MM.1S (cell line): ENCODE measurements at regions not wholly inside any gene's neighbourhood (a gene's known extent, or its start where the extent isn't known, plus 50 kb on each side); places are given as distances from the start of the nearest gene placed in this dataset.

Experiments
- DNase-seq: peaks from one replicate; pipeline ENCODE4 v3.0.0-alpha.2; 2015
- H2AFZ ChIP-seq: fragments of 300-600 bp; sonication (generic); 2 replicates; pipeline ENCODE4 v1.6.0; 2016; ENCODE audit warnings: antibody characterized with exemption, low read length
- H3F3A ChIP-seq: fragments of 300-600 bp; sonication (generic); 2 replicates; pipeline ENCODE4 v1.6.1; 2016; ENCODE audit warnings: mild to moderate bottlenecking, antibody characterized with exemption, low read length, moderate library complexity, mixed read lengths; ENCODE audit not compliant: insufficient read depth
- H3K27ac ChIP-seq: fragments of 300-600 bp; sonication (generic); 2 replicates; pipeline ENCODE4 v1.5.1; 2016; ENCODE audit warnings: mild to moderate bottlenecking, low read length
- H3K27me3 ChIP-seq: fragments of 300-600 bp; sonication (generic); replicated peaks from 2 replicates; pipeline ENCODE4 v1.6.0; 2016; ENCODE audit warnings: low read length; ENCODE audit not compliant: insufficient read depth
- H3K36me3 ChIP-seq: fragments of 300-600 bp; sonication (generic); replicated peaks from 2 replicates; pipeline ENCODE4 v1.6.1; 2016; ENCODE audit warnings: mild to moderate bottlenecking, low read length, mixed read lengths; ENCODE audit not compliant: insufficient read depth
- H3K4me1 ChIP-seq: fragments of 300-600 bp; sonication (generic); 2 replicates; pipeline ENCODE4 v1.6.1; 2016; ENCODE audit warnings: low read length, mixed read lengths
- H3K4me2 ChIP-seq: fragments of 300-600 bp; sonication (generic); 2 replicates; pipeline ENCODE4 v1.6.0; 2016; ENCODE audit warnings: low read depth, low read length
- H3K4me3 ChIP-seq: fragments of 300-600 bp; sonication (generic); 2 replicates; pipeline ENCODE4 v1.5.1; 2016; ENCODE audit warnings: low read length, mixed read lengths
- H3K79me2 ChIP-seq: fragments of 300-600 bp; sonication (generic); 2 replicates; pipeline ENCODE4 v1.6.1; 2016; ENCODE audit warnings: mixed run types, low read length, mixed read lengths
- H3K9ac ChIP-seq: fragments of 300-600 bp; sonication (generic); 2 replicates; pipeline ENCODE4 v1.6.1; 2016; ENCODE audit warnings: low read length, mixed read lengths
- H3K9me2 ChIP-seq: fragments of 300-600 bp; sonication (generic); replicated peaks from 2 replicates; pipeline ENCODE4 v1.6.1; 2016; ENCODE audit warnings: mild to moderate bottlenecking, low read length, mixed read lengths; ENCODE audit not compliant: insufficient read depth
- H3K9me3 ChIP-seq: fragments of 300-600 bp; sonication (generic); replicated peaks from 2 replicates; pipeline ENCODE4 v1.6.1; 2016; ENCODE audit warnings: mild to moderate bottlenecking, low read length, mixed read lengths; ENCODE audit not compliant: insufficient read depth
- H4K20me1 ChIP-seq: fragments of 300-600 bp; sonication (generic); 2 replicates; pipeline ENCODE4 v1.6.1; 2016; ENCODE audit warnings: mild to moderate bottlenecking, low read length, moderate library complexity, mixed read lengths; ENCODE audit not compliant: insufficient read depth
- EZH2 ChIP-seq: fragments of 300-600 bp; sonication (generic); optimal IDR thresholded peaks from 2 replicates; pipeline ENCODE3; 2017; ENCODE audit warnings: low read depth, mild to moderate bottlenecking, antibody characterized with exemption, low read length, mixed read lengths
- EZH2phosphoT487 ChIP-seq: fragments of 300-600 bp; sonication (generic); IDR thresholded peaks from 2 replicates; pipeline ENCODE4 v1.6.1; 2018; ENCODE audit warnings: antibody characterized with exemption, low read length
- TF ChIP-seq, protein P1 (sequence below): fragments of 300-600 bp; sonication (generic); IDR thresholded peaks from 2 replicates; pipeline ENCODE4 v1.5.1; 2016; ENCODE audit warnings: antibody characterized with exemption, low read length, mixed read lengths

DNA sequence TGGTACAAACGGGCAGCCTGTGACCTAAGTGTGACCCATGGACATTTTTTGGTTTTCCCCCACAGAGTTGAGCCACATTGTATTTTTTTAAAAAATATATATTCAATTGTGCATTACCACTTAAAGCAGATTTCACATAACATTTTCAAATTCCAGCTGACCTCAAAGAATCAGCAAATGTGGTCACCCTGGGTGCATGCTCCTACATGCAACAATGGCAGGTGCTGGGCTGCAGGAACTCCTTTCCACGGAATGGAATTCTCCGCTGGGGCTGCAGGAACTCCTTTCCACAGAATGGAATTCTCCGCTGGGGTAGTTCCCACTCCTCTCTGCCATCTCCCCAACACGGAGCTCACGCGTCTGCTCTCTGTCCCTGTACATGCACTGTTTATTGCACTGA, 68.7 kb downstream of the MAP10 start:
- H3K9me2 ChIP-seq = no peaks in the 10 kb centered on the region
- H3K27ac ChIP-seq = no peak overlapping the region
- no peak overlapping the region for H3K4me3 ChIP-seq
- H2AFZ ChIP-seq = no peak overlapping the region
- no peaks in the 10 kb centered on the region for H3K27me3 ChIP-seq
- TF ChIP-seq EZH2phosphoT487 (no peak), EZH2 (no peak)
- TF ChIP-seq, protein P1, sequence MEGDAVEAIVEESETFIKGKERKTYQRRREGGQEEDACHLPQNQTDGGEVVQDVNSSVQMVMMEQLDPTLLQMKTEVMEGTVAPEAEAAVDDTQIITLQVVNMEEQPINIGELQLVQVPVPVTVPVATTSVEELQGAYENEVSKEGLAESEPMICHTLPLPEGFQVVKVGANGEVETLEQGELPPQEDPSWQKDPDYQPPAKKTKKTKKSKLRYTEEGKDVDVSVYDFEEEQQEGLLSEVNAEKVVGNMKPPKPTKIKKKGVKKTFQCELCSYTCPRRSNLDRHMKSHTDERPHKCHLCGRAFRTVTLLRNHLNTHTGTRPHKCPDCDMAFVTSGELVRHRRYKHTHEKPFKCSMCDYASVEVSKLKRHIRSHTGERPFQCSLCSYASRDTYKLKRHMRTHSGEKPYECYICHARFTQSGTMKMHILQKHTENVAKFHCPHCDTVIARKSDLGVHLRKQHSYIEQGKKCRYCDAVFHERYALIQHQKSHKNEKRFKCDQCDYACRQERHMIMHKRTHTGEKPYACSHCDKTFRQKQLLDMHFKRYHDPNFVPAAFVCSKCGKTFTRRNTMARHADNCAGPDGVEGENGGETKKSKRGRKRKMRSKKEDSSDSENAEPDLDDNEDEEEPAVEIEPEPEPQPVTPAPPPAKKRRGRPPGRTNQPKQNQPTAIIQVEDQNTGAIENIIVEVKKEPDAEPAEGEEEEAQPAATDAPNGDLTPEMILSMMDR = no peak
- H3K9me3 ChIP-seq = no peaks in the 10 kb centered on the region
- H3K79me2 ChIP-seq = no peaks in the 10 kb centered on the region
- H3F3A ChIP-seq = peaks cover 3% of the 10 kb centered on the region; the same call in 1 of the 2 replicates
- H3K36me3 ChIP-seq = no peaks in the 10 kb centered on the region
- H3K9ac ChIP-seq = no peak overlapping the region
- DNase-seq = no peak
- peaks cover 9% of the 10 kb centered on the region for H3K4me1 ChIP-seq
- H4K20me1 ChIP-seq = no peaks in the 10 kb centered on the region
- H3K4me2 ChIP-seq = no peak overlapping the region

DNA sequence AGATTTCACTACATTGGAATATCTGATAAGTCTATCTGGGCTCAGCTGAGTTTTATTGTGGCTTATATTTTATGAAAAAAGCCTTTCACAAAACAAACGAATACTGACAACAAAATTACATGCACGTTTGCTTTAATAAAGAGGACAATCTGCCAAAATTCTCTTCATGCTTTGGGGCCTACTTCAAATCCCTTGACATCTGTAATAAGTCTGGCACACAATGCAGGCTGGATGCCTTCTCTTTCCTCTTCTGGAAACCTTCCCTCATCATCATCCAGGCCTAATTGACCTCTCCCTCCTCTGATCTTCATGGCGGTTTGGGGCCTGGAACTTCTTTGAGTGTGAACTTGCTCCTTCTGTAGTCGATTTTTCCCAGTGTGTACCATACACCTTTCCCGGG, 70.3 kb downstream of the MAP10 start:
- H3K27ac ChIP-seq = no peak overlapping the region
- TF ChIP-seq, protein P1 = no peak
- no peak for TF ChIP-seq EZH2phosphoT487
- no peak for TF ChIP-seq EZH2
- no peaks in the 10 kb centered on the region for H3K36me3 ChIP-seq
- no peaks in the 10 kb centered on the region for H3K9me2 ChIP-seq
- DNase-seq = no peak
- H3K27me3 ChIP-seq = no peaks in the 10 kb centered on the region
- peaks cover 3% of the 10 kb centered on the region; the same call in 1 of the 2 replicates for H3F3A ChIP-seq
- no peak overlapping the region for H2AFZ ChIP-seq
- no peaks in the 10 kb centered on the region for H3K9me3 ChIP-seq
- H3K9ac ChIP-seq = no peak overlapping the region
- no peak overlapping the region for H3K4me3 ChIP-seq
- no peaks in the 10 kb centered on the region for H4K20me1 ChIP-seq
- peaks cover 9% of the 10 kb centered on the region for H3K4me1 ChIP-seq
- H3K4me2 ChIP-seq = no peak overlapping the region
- no peaks in the 10 kb centered on the region for H3K79me2 ChIP-seq

DNA sequence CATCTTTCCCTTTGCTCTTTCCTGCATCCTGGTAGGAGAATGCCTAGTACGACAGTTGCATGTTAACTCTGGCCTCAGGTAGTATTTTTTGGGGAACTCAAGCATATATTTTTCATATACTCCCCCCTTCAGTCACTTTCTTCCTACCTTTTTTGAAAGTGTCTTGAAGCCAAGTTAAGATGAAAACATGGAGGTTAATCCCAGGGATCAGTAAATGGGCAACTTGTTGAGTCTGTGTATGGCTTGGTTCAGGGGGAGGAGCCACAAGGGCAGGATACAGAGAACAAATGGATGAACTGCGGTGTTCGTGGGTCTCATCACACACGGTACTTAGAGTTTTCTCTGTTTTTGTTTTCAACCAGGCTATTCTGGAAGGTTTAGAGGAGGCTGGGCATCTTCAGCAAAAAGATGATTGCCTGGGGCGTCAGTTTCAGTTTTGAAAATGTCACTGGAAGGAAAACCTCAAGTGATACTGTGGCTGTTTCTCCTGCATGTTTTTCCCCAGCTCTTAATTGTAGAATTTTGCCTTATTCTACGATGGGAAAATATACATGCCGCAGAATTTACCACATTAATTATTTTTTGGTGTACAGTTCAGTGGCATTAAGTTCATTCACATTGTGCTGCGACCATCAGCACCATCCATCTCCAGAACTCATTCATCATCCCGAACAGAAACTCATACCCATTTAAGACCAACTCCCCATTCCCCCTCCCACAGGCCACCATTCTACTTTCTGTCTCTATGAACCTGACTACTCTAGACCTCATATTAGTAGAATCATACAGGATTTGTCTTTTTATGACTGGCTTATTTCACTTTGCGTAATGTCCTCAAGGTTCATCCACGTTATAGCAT, 71.5 kb downstream of the MAP10 start:
- Histone ChIP-seq H3K4me2 (peak overlapping the region; percentile 34), H3F3A (peaks cover 3% of the 10 kb centered on the region; the same call in 1 of the 2 replicates), H2AFZ (no peak overlapping the region), H3K9me3 (no peaks in the 10 kb centered on the region), H3K9ac (no peak overlapping the region), H3K4me1 (peaks cover 9% of the 10 kb centered on the region), H4K20me1 (no peaks in the 10 kb centered on the region), H3K9me2 (no peaks in the 10 kb centered on the region), H3K79me2 (no peaks in the 10 kb centered on the region), H3K36me3 (no peaks in the 10 kb centered on the region), H3K27ac (peak overlapping the region; percentile 3; the same call in 1 of the 2 replicates), H3K27me3 (no peaks in the 10 kb centered on the region), H3K4me3 (no peak overlapping the region)
- TF ChIP-seq EZH2 (no peak), EZH2phosphoT487 (no peak)
- TF ChIP-seq, protein P1 = no peak
- DNase-seq = peak; percentile 63
